BLaER1 treated with 17β-estradiol and CSF1 and Interleukin-3, amounts not matched to agents 10 nM and 100 nM (cell line): ENCODE measurements at regions not wholly inside any gene's neighbourhood (a gene's known extent, or its start where the extent isn't known, plus 50 kb on each side); places are given as distances from the start of the nearest gene placed in this dataset.
A peak's percentile ranks its signal among the peaks of the same experiment; 100 is the strongest.

Experiments
- H3K27ac ChIP-seq, 11 experiments: shearing (Covaris generic); formaldehyde crosslinking; 2 replicates each; pipeline ENCODE4 v1.8.1; 2022
- H3K27me3 ChIP-seq, 11 experiments: shearing (Covaris generic); formaldehyde crosslinking; 2 replicates each; pipeline ENCODE4 v1.8.1; 2022
- H3K36me3 ChIP-seq, 11 experiments: shearing (Covaris generic); formaldehyde crosslinking; 2 replicates each; pipeline ENCODE4 v1.8.1; 2022
- H3K4me1 ChIP-seq, 10 experiments: shearing (Covaris generic); formaldehyde crosslinking; 2 replicates each; pipeline ENCODE4 v1.8.1; 2022
- H3K4me2 ChIP-seq, 11 experiments: shearing (Covaris generic); formaldehyde crosslinking; 2 replicates each; pipeline ENCODE4 v1.8.1; 2022
- H3K4me3 ChIP-seq, 10 experiments: shearing (Covaris generic); formaldehyde crosslinking; 2 replicates each; pipeline ENCODE4 v1.8.1; 2022
- H3K9ac ChIP-seq, 11 experiments: shearing (Covaris generic); formaldehyde crosslinking; 2 replicates each; pipeline ENCODE4 v1.8.1; 2022
- H3K9me3 ChIP-seq, 11 experiments: shearing (Covaris generic); formaldehyde crosslinking; replicated peaks in 1 of 11; 2 replicates each; pipeline ENCODE4 v1.8.1; 2022
- H4K20me1 ChIP-seq, 11 experiments: shearing (Covaris generic); formaldehyde crosslinking; 2 replicates each; pipeline ENCODE4 v1.8.1; 2022
- Cebpa-rat ChIP-seq, 11 experiments: shearing (Covaris generic); IDR thresholded peaks; 2 replicates each; pipeline ENCODE4 v1.8.1; 2022

- Histone ChIP-seq H3K4me2 (peak overlapping the region in 1 of 11 experiments; percentile 33; a peak in 2 of 22 replicates), H3K4me3 (no peak overlapping the region), H3K27ac (no peak overlapping the region), H3K27me3 (no peaks in the 10 kb centered on the region), H3K4me1 (peaks cover 0 to 10% (median 0%) of the 10 kb centered on the region in 10 experiments; a peak in 3 of 20 replicates), H3K36me3 (no peaks in the 10 kb centered on the region), H3K9me3 (no peaks in the 10 kb centered on the region), H3K9ac (no peak overlapping the region), H4K20me1 (peaks cover 0 to 6% (median 0%) of the 10 kb centered on the region in 11 experiments; a peak in 1 of 22 replicates)
- no peak for TF ChIP-seq Cebpa-rat (IDR thresholded peaks at IDR 0.05)
Observed at GRCh38 chr11:76732643-76733042, 50.5 kb upstream of the TSKU start.
